ENCODE measurements at regions not wholly inside any gene's neighbourhood (a gene's known extent, or its start where the extent isn't known, plus 50 kb on each side); places are given as distances from the start of the nearest gene placed in this dataset.

DNA sequence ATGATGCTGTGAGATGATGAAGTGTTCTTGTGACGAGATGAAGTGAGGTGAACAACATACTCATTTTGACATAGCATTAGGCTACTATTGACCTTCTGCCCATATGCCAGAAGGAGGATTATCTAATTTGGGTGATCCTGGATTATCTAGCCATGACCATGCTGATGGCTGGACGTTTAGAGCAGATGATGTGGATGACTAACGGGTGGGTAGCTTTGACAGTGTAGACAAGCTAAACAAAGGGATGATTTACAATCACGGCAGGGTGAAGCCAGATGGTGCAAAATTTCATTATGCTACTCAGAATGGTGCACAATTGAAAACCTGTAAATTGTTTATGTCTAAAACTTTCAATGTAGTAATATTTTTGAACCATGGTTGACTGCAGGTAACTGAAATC is 2403.4 kb upstream of the ACO1 start:
- no peak for TF ChIP-seq ZNF274 (IDR thresholded peaks at IDR 0.05; ENCODE audit: low read depth, low read length)
- TF ChIP-seq SUZ12 (IDR thresholded peaks at IDR 0.05; ENCODE audit: extremely low read depth, insufficient read depth, insufficient read length), result no peak
- no peak for TF ChIP-seq YY1 (IDR thresholded peaks at IDR 0.05; ENCODE audit: insufficient read depth, insufficient read length)

All from NT2/D1 (cell line).